Heart left ventricle (tissue), 16 donors: ENCODE measurements at regions not wholly inside any gene's neighbourhood (a gene's known extent, or its start where the extent isn't known, plus 50 kb on each side); places are given as distances from the start of the nearest gene placed in this dataset.

Source experiments
- ATAC-seq, 4 donors: fragments of 200-7000 bp; cut with Tn5 transposase; one replicate each; pipeline ENCODE4 v1.9.1; 2020 to 2022; ENCODE audit warnings: moderate library complexity in 4 of 4, mild to moderate bottlenecking in 3 of 4, moderate number of reproducible peaks in 1 of 4
- DNase-seq, 5 donors: peaks; one replicate each; pipeline ENCODE4 v3.0.0-alpha.2; 2020
- H3K27ac ChIP-seq, 12 donors: fragments of 200-600 bp; sonication (generic) in 4 of 12; one replicate each; pipeline versions ENCODE4 v1.5.0 to v1.8.0; 2016 to 2022; ENCODE audit warnings: mild to moderate bottlenecking in 2 of 12
- H3K27me3 ChIP-seq, 9 donors: fragments of 200-600 bp; sonication (generic) in 2 of 9; one replicate each; pipeline versions ENCODE4 v1.5.1 to v1.8.0; 2016 to 2022; ENCODE audit warnings: mild to moderate bottlenecking in 3 of 9
- H3K36me3 ChIP-seq, 9 donors: fragments of 200-600 bp; sonication (generic) in 2 of 9; one replicate each; pipeline versions ENCODE4 v1.5.0 to v1.8.0; 2018 to 2022; ENCODE audit warnings: mild to moderate bottlenecking in 2 of 9
- H3K4me1 ChIP-seq, 12 donors: fragments of 200-600 bp; sonication (generic) in 4 of 12; one replicate each; pipeline versions ENCODE4 v1.5.0 to v1.8.0; 2016 to 2022; ENCODE audit warnings: mild to moderate bottlenecking in 3 of 12
- H3K4me3 ChIP-seq, 12 donors: fragments of 200-600 bp; sonication (generic) in 4 of 12; one replicate each; pipeline versions ENCODE4 v1.5.0 to v1.8.0; 2017 to 2022; ENCODE audit warnings: mild to moderate bottlenecking in 9 of 12, moderate library complexity in 4 of 12
- H3K9me3 ChIP-seq, 12 donors: fragments of 200-600 bp; sonication (generic) in 4 of 12; one replicate each; pipeline versions ENCODE4 v1.5.0 to v1.8.0; 2016 to 2022; ENCODE audit warnings: mild to moderate bottlenecking in 1 of 12
- POLR2A ChIP-seq, 2 donors: fragments of 450-650 bp; IDR thresholded peaks; one replicate each; pipeline ENCODE4 v1.6.1; 2017; ENCODE audit warnings: antibody characterized with exemption in 2 of 2, mild to moderate bottlenecking in 2 of 2, moderate library complexity in 2 of 2
- WGBS, 4 donors: extraction: QIAGEN DNeasy Blood & Tissue Kit in 2 of 4; methylation state at CpG; one replicate each; pipeline versions ENCODE4 v1.1.5 to v1.1.7; 2013 to 2018; 5-methylcytosine and 5-hydroxymethylcytosine counted together
- intact Hi-C, 10 donors: fragments of 100-400 bp; cut with DNase I; formaldehyde crosslinking; loops; one replicate each; pipeline versions ENCODE4 v1.11.1 to v1.14.2; 2022
- TF ChIP-seq, protein P1 (sequence below), 12 donors: fragments of 200-600 bp; sonication (generic) in 4 of 12; IDR thresholded peaks; one replicate each; pipeline versions ENCODE4 v1.5.0 to v1.8.0; 2018 to 2022; ENCODE audit warnings: antibody characterized with exemption in 12 of 12, mild to moderate bottlenecking in 5 of 12
- donor health status: ischemic (EF 13 %, LVEDD 7.1; RV severe dilation, severe dysfunction).
- donor health status: healthy with polysubstance abuse.
- donor health status: DM: no; HTN: yes; CAD: no.
- donor health status: DM: no; HTN: no; CAD: no.
- donor health status: ischemic (EF 25% LVEDD 6.9; RV normal size, moderate dysfunction).
- donor health status: ischemic (EF 25% LVEDD 5.7; RV mildly dilated, moderate dysfunction).
- donor health status: healthy.
- donor health status: DM: yes; HTN: yes; CAD: no.
- donor health status: ischemic (EF 35%, LVEDD 5.7; RV mildly dilated, moderate dysfunction).
- donor health status: nonischemic (EF 11% LVEDD 7.7; RV severe dilation, severe dysfunction).
- donor health status: DM: yes; HTN: yes; CAD: no.
- donor health status: PGD.
- donor health status: ischemic (EF 29% LVEDD 5.4; RV normal size, mild dysfunction).
- donor health status: nonischemic (EF 23%, LVEDD 6.1; RV moderate dilation, normal function).

DNA sequence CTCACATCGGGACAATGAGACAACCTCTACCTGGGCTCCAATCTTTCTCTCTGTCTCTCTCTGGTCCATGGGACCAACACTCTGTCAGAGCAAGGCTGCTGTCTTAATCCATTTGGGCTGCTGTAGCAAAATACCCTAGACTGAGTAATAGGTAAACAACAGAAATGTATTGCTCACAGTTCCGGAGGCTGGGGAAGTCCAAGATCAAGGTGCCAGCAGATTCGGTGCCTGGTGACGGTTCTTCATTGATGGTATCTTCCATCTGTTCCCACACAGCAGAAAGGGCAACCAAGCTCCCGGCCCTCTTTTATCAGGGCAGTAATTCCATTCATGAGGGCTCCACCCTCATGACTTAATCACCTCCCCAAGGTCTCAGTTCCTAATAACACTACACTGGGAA, 61.3 kb upstream of the SPOCK1 start:
- ATAC-seq (no peak), DNase-seq (no peak)
- TF ChIP-seq POLR2A (IDR thresholded peaks at IDR 0.05) = no peak
- TF ChIP-seq, protein P1, sequence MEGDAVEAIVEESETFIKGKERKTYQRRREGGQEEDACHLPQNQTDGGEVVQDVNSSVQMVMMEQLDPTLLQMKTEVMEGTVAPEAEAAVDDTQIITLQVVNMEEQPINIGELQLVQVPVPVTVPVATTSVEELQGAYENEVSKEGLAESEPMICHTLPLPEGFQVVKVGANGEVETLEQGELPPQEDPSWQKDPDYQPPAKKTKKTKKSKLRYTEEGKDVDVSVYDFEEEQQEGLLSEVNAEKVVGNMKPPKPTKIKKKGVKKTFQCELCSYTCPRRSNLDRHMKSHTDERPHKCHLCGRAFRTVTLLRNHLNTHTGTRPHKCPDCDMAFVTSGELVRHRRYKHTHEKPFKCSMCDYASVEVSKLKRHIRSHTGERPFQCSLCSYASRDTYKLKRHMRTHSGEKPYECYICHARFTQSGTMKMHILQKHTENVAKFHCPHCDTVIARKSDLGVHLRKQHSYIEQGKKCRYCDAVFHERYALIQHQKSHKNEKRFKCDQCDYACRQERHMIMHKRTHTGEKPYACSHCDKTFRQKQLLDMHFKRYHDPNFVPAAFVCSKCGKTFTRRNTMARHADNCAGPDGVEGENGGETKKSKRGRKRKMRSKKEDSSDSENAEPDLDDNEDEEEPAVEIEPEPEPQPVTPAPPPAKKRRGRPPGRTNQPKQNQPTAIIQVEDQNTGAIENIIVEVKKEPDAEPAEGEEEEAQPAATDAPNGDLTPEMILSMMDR (IDR thresholded peaks at IDR 0.05) = no peak
- intact Hi-C loops = no loop called here
- Histone ChIP-seq H3K36me3 (no peaks in the 10 kb centered on the region), H3K9me3 (no peaks in the 10 kb centered on the region), H3K4me1 (peaks cover 0 to 24% (median 20%) of the 10 kb centered on the region in 12 donors), H3K27me3 (peaks cover 0 to 4% (median 0%) of the 10 kb centered on the region in 9 donors), H3K27ac (no peak overlapping the region), H3K4me3 (no peak overlapping the region)
- WGBS, 4 donors = 70 to 84% (median 75%) methylated on average over 5 of the region's 5 CpGs
